NB4 (cell line): ENCODE measurements at regions not wholly inside any gene's neighbourhood (a gene's known extent, or its start where the extent isn't known, plus 50 kb on each side); places are given as distances from the start of the nearest gene placed in this dataset.

ENCODE experiments used
- MYC ChIP-seq: IDR thresholded peaks from 2 replicates; pipeline ENCODE4 v1.6.1; 2011; ENCODE audit warnings: low read depth, low read length
- POLR2A ChIP-seq: IDR thresholded peaks from 2 replicates; pipeline ENCODE4 v1.6.1; 2011; ENCODE audit warnings: mild to moderate bottlenecking; ENCODE audit not compliant: insufficient read length; ENCODE audit errors: extremely low read depth
- TF ChIP-seq, protein P1 (sequence below): IDR thresholded peaks from one replicate; pipeline ENCODE4 v1.5.1; 2012; ENCODE audit warnings: low read depth, low read length
- TF ChIP-seq, protein P2 (sequence below): IDR thresholded peaks from 2 replicates; pipeline ENCODE4 v1.6.1; 2011; ENCODE audit warnings: low read depth, low read length

DNA sequence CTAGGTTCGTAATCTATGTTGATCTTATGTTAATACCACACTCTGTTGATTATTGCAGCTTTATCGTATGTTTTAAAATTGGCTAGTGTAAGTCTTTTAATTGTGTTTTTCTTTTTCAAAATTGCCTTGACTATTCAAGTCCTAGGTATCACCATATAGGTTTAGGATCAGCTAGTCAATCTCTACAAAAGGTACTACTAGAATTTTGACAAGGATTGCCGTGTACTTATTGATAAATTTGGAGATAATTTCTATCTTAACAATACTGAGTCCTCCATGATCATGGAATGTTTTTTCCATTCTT, 117.9 kb upstream of the PRSS3 start:
- TF ChIP-seq, protein P1, sequence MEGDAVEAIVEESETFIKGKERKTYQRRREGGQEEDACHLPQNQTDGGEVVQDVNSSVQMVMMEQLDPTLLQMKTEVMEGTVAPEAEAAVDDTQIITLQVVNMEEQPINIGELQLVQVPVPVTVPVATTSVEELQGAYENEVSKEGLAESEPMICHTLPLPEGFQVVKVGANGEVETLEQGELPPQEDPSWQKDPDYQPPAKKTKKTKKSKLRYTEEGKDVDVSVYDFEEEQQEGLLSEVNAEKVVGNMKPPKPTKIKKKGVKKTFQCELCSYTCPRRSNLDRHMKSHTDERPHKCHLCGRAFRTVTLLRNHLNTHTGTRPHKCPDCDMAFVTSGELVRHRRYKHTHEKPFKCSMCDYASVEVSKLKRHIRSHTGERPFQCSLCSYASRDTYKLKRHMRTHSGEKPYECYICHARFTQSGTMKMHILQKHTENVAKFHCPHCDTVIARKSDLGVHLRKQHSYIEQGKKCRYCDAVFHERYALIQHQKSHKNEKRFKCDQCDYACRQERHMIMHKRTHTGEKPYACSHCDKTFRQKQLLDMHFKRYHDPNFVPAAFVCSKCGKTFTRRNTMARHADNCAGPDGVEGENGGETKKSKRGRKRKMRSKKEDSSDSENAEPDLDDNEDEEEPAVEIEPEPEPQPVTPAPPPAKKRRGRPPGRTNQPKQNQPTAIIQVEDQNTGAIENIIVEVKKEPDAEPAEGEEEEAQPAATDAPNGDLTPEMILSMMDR, result no peak
- TF ChIP-seq, protein P2, sequence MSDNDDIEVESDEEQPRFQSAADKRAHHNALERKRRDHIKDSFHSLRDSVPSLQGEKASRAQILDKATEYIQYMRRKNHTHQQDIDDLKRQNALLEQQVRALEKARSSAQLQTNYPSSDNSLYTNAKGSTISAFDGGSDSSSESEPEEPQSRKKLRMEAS, result no peak
- TF ChIP-seq POLR2A (no peak), MYC (no peak)
